COLO668 (cell line): ENCODE measurements at regions not wholly inside any gene's neighbourhood (a gene's known extent, or its start where the extent isn't known, plus 50 kb on each side); places are given as distances from the start of the nearest gene placed in this dataset.
A peak's percentile ranks its signal among the peaks of the same experiment; 100 is the strongest.
"Not testable (repeated sequence)": the region's sequence is repeated elsewhere in the genome, so short reads cannot be mapped to it uniquely, and the experiment has no call there.

ENCODE experiments used
- DNase-seq: peaks from one replicate; lab custom pipeline; 2025; ENCODE audit not compliant: unreplicated experiment; lab: John Stamatoyannopoulos, UW

DNA sequence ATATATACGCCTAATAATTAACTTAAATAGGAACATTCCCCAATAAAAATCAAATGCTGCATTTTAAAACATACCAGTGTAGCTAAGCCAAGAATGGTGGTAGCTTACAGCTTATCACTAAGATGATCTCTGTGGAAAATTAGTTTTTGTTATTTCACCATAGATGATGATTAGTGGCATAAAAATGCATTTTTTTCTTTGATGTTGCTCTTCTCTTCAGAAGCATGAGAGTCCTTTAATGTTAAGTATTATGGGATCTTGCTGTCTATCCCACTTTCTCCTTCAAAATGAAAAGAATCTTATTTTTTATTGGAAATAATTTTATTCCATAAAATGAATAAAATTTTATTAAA is 731.0 kb downstream of the SLITRK1 start:
- no peak for DNase-seq

DNA sequence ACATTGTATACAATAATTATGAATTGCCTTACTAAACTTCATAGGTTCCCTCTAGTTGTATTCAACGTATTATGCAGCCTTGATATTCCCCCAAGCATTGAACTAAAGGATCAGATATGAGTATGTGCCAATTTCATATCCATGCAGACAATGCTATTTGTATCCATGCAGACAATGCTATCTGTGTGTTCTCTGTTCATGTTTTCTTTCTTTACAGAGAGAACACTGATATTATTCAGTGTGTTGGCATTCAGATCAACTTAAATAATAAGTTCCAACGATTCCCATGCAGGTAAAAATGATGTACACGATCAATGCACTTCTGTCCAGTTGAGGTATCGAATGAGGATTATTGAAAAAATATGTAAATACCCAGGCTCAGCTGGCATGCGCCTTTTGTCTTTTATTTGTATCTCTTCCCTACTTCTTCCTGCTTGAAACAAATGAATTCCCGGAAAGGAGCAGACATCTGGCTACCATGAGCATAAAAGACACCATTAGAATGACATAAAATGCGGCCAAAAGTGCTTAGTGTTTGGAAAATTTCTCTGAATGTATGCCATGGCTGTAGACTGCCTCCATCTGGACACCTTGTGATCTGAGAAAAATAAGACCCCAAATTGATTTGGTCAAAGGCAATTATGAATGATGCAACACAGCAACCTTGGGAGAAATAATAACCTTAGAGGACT is 731.5 kb downstream of the SLITRK1 start:
- DNase-seq: no peak

DNA sequence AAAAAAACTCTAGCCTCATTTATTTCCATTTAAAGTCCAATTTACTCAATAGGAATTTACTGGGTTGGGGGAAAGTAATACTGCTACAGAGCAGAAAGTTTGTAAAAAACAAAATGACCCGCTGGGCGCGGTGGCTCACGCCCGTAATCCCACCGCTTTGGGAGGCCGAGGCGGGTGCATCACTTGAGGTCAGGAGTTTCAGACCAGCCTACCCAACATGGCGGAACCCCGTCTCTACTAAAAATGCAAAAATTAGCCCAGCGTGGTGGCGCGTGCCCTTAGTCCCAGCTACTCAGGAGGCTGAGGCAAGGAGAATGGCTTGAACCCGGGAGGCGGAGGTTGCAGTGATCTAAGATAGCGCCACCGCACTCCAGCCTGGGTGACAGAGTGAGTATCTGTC is 745.6 kb downstream of the SLITRK1 start:
- no peak for DNase-seq

DNA sequence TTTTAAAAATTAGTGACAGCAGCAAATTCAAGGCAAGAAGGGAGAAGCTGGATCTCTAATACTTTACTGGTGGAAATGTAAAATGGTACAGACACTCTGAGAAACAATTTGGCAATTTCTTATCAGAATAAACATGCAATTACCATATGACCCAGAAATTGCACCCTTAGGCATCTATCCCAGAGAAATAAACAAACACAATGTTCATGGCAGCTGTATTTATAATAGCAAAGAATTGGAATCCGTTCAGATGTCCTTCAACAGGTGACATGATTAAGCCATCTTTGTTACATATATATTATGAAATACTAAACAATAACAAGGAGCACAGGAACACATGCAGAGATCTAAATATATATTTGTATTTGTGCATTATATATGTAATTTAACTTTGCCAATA is 756.5 kb downstream of the SLITRK1 start:
- DNase-seq: no peak

DNA sequence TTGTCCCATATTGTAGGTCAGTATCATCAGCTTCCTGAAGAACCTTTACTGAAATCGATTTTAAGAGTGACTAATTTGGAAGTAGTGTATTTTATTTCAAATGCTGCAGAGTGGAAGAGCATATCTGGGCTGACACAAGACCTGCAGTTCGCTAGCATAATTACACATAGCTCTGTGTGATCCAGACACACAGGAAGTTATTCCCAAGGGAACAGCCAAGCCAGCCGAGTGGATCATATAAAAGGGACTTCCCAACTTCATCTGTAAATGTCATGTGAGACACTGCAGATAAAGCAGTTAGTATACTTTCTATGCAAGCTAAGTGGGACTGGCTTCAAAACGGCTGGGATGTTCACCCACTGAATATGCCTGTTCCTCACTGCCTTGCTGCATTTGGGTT is 760.4 kb downstream of the SLITRK1 start:
- peak; percentile 25 for DNase-seq

DNA sequence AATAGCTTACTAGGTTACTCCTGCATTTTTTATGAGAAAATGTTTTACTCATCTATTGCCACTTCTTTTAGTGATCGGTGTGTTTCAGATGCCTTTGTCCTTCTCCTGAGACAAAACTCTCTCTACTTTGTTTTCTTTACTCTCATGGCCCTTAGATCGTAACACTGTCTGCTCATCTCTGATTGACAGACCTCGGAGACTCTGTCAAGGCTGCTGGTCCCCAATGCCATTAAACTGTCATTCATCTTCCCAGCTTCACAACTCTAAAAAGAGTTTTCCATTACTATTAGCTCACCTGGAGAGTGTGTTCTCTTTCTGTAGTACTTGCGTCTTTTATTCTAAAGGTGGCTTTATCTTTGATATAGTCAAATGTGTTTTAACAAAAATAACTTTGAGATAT is 765.2 kb downstream of the SLITRK1 start:
- no peak for DNase-seq

DNA sequence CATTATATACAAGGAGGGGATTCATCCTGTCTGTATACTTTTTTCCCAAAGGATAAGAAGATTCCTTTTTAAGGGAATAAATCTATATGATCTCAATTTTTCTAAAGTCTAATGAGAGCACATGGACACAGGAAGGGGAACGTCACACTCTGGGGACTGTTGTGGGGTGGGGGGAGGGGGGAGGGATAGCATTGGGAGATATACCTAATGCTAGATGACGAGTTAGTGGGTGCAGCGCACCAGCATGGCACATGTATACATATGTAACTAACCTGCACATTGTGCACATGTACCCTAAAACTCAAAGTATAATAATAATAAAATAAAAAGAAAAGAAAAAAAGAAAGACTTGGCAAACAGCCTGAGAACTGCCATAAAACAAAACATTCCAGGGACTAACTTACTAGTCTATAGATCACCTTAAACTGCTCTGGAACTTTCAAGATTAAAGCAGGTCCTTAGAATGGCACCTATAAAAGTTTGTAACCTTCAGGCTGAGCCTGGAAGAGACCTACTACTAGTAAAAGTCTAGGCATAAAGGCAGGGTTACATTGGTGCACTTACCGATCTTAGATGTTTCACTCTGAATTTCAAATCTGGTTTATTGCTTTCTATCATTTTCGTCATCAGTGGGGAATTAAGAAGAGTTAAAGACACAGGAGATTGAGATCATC is 780.6 kb downstream of the SLITRK1 start:
- not testable (repeated sequence) for DNase-seq

DNA sequence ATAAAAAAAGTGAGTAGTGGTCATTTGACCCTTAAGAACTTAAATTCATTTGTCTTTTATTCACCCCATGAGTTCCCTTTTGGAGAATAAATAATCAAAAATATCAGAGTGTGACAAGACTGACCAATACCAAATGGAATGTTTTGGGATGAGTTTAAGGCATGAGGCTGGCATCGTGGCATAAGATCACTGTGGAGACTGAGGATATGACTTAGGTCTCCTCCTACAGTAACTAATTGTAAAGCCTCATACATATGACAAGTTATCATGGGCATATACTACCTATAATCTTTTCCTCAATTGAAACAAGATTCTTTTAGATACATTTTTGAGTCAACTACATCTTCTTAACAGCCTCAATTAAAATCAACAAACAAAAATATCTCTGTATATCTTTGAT is 782.0 kb downstream of the SLITRK1 start:
- no peak for DNase-seq

DNA sequence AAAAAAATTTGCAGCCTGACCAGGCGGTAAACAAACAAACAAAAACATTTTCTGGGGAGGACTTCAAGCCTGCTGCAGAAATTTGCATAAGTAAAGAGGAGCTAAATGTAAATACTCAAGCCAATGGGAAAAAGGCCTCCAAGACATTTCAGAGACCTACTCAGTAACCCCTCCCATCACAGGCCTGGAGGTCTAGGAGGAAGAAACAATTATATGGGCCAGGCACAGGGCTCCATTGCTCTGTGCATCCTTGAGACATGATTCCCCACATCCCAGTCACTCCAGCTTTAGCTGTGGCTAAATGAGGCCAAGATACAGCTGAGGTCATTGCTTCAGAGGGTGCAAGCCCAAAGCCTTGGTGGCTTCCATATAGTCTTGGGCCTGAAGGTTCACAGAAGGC is 793.4 kb downstream of the SLITRK1 start:
- DNase-seq: no peak

DNA sequence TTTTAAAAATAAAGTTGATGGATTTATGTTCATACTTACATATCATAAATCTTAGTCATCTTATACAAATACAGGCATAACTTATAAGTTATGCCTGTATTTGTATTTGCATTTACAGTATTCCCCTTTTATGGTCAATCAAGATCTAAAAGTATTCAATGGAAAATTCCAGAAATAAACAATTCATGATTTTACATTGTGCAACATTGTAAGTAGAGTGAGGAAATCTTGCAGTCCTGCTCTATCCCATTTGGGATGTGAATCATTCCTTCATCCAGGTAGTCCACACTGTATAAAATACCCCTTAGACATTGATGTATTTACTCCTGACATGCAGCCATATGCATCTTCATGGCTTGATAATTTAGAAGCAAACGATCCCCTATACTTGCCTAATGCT is 795.3 kb downstream of the SLITRK1 start:
- no peak for DNase-seq

DNA sequence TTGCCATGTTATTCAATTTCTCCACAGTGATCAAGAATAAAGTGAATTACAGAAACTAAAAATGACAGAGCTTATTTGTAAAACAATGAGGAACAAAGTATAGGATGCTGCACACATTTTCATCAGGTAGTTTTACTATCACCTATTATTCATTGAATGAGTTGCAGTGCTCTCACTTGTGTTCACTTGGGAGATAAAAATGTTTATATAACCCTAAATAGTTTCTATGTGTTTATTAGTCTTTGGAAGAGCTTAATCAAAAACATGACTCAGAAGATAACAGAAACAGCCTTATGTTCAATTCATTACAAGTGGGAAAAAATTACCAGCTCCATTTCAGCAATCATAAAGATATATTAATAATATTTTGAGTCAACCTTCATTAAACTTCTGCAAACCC is 796.2 kb downstream of the SLITRK1 start:
- no peak for DNase-seq

DNA sequence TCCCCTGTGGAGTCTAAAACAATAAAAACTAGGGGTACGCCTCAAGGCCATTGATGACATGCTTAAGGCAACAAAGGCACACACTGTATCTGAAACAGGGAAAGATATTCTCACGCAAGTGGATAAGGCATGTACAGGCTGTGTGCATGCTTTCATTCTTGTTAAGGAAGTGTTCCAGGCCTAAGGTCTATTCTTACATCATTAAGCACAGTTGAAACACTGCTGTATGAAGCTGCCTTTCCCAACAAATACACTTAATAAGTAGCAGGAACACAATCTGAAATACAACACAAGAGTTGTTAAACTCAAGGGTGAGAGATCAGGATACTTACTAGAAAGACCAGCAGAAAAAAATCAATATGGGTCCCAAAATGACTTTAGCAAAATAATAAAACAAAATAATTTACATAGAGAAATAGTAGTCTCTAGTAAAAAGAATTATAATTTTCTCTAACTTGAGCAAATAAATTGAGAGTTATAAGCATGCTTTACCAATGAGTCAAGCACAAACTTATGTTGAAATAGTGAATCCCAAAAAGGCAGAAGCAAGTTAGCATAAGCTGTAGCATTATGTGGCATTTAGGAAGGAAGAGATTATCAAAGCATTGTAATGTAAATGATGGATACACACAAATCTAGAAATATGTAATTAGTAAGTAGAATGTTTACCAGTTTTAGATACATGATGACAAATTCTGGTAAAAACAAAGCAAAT is 796.9 kb downstream of the SLITRK1 start:
- no peak for DNase-seq

DNA sequence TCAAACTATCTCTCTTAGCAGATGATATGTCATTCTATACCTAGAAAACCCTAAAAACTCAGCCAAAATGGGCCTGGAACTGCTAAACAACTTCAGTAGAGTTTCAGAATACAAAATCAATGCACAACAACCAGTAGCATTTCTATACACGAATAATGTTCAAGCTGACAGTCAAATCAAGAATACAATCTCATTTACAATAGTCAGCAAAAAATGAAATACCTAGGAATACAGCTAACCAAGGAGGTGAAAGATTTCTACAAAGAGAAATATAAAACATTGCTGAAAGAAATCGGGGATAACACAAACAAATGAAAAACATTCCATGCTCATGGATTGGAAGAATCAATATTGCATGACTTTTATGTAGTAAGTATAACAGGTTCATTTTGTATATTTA is 804.8 kb downstream of the SLITRK1 start:
- DNase-seq: no peak

DNA sequence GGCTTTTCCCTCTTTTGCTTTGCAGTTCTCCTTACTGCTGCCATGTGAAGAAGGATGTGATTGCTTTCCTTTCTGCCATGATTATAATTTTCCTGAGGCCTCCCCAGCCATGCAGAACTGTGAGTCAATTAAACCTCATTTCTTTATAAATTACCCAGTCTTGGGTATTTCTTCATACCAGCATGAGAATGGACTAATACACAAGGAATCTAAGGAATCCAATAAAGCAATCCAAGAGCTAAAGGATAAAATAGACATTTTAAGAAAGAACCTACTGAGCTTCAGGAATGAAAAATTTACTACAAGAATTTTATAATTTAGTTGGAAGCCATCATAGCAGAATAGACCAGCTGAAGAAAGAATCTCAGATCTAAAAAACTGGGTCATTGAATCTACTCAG is 808.3 kb downstream of the SLITRK1 start:
- DNase-seq: not testable (repeated sequence)

DNA sequence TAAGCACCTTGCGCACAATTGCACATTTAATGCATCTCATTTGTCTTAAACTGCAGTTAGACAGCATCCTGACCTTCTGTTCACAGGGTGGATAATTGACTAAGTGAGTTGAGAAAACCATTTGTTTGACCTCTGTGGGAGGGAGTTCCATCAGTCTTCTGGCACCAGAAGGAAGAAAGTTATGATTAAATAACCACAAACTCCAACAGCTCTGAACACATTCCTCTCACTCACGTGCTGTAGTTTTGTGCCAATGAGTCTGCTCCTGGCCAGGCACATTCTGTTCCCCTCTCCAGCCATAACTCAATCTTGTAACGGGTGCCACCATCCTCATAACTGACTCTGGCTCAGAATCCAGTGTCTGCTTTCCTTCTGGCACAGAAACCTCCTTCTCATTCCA is 817.2 kb downstream of the SLITRK1 start:
- DNase-seq: no peak

DNA sequence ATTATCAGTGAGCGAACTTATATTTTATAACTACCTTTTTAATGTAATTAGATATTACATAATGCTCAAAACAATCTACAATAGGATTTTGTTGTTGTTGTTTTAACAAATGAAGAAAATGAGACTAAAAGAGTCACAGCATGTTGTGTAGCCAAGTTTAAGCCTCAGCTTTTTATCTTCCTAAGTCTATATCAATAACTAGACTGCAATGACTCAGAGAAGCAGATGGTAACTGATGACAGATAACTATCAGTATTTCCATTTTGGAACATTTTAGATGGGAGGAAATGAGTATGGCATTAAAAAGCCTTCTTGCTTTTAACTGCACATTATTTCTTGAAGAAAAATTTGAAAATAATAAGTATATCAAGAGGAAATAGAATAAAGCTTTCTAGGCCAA is 825.2 kb downstream of the SLITRK1 start:
- DNase-seq: no peak

DNA sequence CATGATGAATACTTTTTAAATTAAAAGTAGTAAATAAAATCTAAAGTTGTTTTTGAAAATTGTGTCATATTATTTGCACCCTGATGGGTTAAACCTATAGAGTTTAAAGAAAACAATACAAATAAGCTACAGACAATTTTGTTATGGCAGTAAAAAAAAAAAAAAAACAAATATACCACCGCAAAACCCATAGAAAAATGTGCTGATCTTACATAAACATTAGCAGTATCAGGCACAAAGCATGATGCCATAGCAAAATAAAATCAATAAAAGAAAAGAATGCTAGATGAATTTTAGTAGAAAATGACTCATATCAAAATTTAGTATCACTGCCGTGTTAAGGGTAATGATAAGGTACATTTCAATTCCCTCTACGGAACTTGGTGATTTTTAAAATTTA is 826.0 kb downstream of the SLITRK1 start:
- no peak for DNase-seq

DNA sequence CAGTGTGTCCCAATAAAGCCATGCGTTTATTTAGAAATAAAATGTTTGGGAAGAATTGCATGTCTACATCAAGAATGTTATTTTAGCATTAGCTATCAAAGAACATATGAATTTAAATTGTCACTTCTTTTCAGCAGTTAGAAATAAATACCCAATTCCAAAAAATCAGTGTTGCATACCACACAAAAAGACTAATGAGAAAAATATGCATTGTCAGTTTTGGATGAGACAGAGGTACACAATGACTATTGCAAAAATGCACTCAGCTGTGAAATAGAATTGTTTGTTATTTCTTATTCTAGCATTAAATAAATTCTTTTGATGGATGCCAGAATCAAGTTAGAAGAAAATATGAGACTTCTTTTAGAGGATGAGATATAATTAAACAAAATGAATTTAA is 833.9 kb downstream of the SLITRK1 start:
- no peak for DNase-seq

DNA sequence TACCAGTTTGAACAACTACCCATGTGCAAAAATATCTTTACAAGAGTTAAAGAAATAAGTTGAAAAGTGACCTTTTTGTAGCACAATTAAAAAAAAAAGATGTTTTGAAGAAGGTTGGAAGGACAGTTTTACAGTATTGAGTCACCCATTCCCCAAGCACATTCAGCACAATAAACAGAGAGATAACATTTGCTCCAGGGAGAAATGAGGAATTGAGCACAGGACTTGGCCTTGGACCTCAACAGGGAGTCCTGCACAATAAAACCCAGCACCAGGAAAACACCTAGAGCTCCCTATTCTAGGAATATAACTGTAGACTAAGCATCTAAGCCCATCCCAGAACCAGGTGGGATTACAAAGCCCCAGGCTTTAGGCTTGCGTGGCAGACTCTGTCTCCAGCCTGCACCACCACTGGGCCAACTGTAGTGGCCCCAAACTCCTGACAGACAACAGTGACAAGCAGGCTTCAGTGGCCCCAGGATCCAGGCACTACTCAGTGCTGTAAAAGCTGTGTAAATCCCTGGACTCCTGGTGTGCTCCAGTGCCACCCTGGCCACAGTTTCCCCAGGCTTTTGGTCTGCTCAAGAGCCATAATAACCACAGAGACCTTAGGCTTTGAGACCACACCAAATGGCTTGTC is 857.2 kb downstream of the SLITRK1 start:
- no peak for DNase-seq

DNA sequence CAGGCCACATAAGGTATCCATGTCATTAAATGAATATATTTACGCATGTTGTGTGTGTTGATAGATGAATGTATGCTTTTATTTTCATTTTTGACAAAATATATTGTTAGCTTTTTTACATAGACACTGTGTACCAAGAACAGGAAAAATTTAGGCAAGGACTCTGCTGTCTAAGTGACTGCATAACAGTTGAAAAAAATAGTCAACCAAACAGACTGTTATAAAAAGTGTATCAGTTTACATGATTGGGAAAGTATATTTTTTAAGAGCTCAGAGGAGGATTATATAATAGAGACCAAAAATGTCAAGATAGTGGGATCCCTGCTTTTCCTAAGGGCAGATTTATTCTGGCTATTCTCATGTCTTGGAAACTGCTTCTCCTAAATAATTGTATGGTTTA is 858.0 kb downstream of the SLITRK1 start:
- no peak for DNase-seq

DNA sequence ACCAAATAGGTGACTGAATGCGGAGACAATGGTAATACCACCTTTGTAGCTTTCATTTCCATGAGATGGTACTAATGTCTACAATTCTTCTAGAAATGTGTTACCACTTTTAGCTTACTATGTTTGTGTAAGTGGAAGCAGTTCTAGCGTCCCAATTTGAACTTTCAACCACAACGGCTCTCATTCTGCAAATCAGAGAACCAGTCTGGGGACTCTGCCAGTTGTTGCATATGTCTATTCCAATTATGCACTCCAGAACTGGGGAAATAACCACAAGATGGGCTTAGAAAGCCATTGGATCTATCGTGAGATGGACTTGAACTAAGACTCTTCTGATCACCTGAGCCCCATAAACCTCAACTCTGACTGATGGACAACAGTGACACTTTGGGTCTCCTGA is 862.3 kb downstream of the SLITRK1 start:
- no peak for DNase-seq

DNA sequence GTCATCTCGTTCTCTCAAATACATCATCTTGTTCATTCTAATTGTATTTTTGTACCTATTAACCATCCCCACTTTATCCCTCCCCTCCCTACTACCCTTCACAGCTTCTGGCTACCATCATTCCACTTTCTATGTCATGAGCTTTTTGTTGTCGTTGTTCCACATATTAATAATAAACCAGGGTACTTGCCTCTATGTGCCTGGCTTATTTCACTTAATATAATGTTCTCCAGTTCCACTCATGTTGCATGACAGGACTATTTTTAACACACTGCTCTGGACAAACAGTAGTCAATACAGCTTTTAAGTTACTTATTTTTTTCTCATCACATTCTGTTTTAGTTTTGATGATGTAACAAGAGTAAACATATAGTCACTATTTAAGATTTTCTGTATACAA is 872.3 kb downstream of the SLITRK1 start:
- no peak for DNase-seq
